Activated CD4-positive, alpha-beta T cell treated with anti-CD3 and anti-CD28 coated beads for 1 hour (primary cell): ENCODE measurements at regions not wholly inside any gene's neighbourhood (a gene's known extent, or its start where the extent isn't known, plus 50 kb on each side); places are given as distances from the start of the nearest gene placed in this dataset.

Experiments
- DNase-seq: peaks from one replicate; pipeline ENCODE4 v3.0.0-alpha.2; 2020

GRCh38 chr10:3723766-3724165 lies 61.2 kb downstream of the KLF6 start:
- DNase-seq, result no peak

- no peak for DNase-seq
Measured at GRCh38 chr10:3720228-3721019, 64.6 kb downstream of the KLF6 start.

GRCh38 chr10:3719024-3719843 lies 65.8 kb downstream of the KLF6 start:
- no peak for DNase-seq

GRCh38 chr10:3716093-3716492 lies 68.9 kb downstream of the KLF6 start:
- DNase-seq, result no peak

- no peak for DNase-seq
Measured at GRCh38 chr10:3714967-3715366, 70.0 kb downstream of the KLF6 start.

GRCh38 chr10:3714531-3714930 lies 70.5 kb downstream of the KLF6 start:
- DNase-seq, result no peak

- DNase-seq, result no peak
Measured at GRCh38 chr10:3712707-3713106, 72.3 kb downstream of the KLF6 start.

- DNase-seq, result no peak
Measured at GRCh38 chr10:3711918-3712317, 73.1 kb downstream of the KLF6 start.

GRCh38 chr10:3710764-3711163 lies 74.2 kb downstream of the KLF6 start:
- DNase-seq, result no peak

GRCh38 chr10:3709456-3710060 lies 75.5 kb downstream of the KLF6 start:
- no peak for DNase-seq

GRCh38 chr10:3708852-3709251 lies 76.2 kb downstream of the KLF6 start:
- no peak for DNase-seq

- DNase-seq, result no peak
Measured at GRCh38 chr10:3704565-3705325, 80.3 kb downstream of the KLF6 start.

GRCh38 chr10:3702569-3702968 lies 82.4 kb downstream of the KLF6 start:
- DNase-seq, result no peak

- no peak for DNase-seq
Measured at GRCh38 chr10:3702056-3702546, 82.9 kb downstream of the KLF6 start.

GRCh38 chr10:3701491-3701890 lies 83.5 kb downstream of the KLF6 start:
- DNase-seq, result no peak

GRCh38 chr10:3700531-3701076 lies 84.4 kb downstream of the KLF6 start:
- DNase-seq, result no peak

- no peak for DNase-seq
Measured at GRCh38 chr10:3699916-3700315, 85.1 kb downstream of the KLF6 start.

GRCh38 chr10:3698312-3698711 lies 86.7 kb downstream of the KLF6 start:
- DNase-seq, result no peak

GRCh38 chr10:3693698-3694080 lies 91.3 kb downstream of the KLF6 start:
- no peak for DNase-seq

GRCh38 chr10:3693022-3693697 lies 91.8 kb downstream of the KLF6 start:
- DNase-seq, result no peak

- no peak for DNase-seq
Measured at GRCh38 chr10:3692387-3692999, 92.5 kb downstream of the KLF6 start.

- no peak for DNase-seq
Measured at GRCh38 chr10:3691482-3691881, 93.5 kb downstream of the KLF6 start.
